NCI-H2227 (cell line): ENCODE measurements at regions not wholly inside any gene's neighbourhood (a gene's known extent, or its start where the extent isn't known, plus 50 kb on each side); places are given as distances from the start of the nearest gene placed in this dataset.
"Not testable (repeated sequence)": the region's sequence is repeated elsewhere in the genome, so short reads cannot be mapped to it uniquely, and the experiment has no call there.

Experiments used
- DNase-seq: peaks from one replicate; lab custom pipeline; 2025; ENCODE audit not compliant: unreplicated experiment; lab: John Stamatoyannopoulos, UW

DNA sequence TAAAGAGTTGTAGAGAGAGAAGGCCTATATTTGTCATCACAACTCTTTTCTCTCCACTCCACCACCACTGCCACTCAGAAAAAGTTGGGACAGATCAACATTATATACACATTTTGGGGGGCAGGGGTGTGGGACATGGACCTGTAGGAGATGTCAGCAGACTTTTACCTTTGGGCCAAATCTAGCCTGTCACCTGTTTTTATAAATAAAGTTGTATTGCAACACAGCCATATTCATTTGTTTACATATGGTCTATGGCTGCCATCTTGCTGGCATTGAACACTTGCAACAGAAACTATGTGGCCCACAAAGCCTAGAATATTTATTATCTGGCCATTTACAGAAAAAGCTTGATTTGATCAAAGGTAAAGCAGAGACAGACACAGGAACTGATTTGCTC lies 250.7 kb downstream of the BTG1 start:
- DNase-seq: no peak

DNA sequence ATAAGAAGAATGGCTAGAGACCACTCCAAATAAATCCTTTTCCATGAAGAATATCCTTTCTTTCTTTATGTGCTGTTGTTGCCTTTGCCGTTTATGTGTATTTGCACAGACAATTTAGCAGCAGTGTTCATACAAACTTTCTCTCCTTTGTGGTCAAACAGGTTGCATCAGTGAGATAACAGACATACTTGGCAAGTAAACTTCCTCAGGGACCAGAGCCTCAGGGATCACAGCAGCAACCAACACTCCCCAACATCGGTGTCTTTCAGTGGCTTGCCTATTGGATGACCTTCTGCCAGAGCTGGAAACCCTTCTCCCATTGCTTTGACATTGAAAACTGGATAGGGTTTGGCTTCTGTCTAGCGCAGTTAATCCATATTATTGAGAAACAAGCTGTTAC lies 252.2 kb downstream of the BTG1 start:
- no peak for DNase-seq

GRCh38 chr12:91892081-91892855 lies 253.4 kb downstream of the BTG1 start:
- no peak for DNase-seq

GRCh38 chr12:91890742-91891141 lies 254.9 kb downstream of the BTG1 start:
- DNase-seq: no peak

DNA sequence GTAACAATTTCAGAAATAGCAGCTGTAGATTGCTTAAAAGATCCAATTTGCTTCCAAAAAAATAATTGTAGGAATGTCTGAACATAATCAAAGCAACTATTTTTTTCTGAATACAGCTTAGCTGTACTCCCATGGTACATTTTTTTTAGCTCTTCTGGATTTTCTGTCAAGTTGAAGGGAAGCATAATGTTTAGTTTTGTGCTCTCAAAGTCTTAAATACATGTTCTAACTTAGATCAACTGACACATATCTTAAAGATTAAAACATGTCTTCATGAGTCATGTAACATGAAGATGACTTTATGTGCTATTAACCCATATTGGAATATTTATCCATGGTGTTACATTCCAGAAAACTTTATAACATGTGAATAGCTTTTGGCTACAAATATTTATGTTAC lies 255.7 kb downstream of the BTG1 start:
- no peak for DNase-seq

DNA sequence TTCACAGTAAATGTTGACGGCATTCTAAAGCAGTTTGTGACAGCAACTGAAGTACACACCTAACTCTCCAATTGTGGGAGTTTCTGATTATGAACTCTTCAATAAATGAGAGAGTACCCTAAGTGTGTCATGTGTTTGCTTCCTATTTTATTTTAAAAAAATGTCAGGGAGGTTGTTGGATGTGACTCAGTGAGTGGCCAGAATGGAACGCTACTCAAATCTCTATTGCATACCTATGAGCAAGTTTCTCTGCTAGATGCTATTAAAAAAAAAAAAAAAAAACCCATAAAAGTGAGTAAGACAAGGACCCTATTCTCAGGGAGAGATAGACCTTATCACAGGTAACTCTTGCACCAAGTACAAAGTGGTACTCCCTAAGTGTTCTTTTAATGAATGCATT lies 256.6 kb downstream of the BTG1 start:
- no peak for DNase-seq

DNA sequence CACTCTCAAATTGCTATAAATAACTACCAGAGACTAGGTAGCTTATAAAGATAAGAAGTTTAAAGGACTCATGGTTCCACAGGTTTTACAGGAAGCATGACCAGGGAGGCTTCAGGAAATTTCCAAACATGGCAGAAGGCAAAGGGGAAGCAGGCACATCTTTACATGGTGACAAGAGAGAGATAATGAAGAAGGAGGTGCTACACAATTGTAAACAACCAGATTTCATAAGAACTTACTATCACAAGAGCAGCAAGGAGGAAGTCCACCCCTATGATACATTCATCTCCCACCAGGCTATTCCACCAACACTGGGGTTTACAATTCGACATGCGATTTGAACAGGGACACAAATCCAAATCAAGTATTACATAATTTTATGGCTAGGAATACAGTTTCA lies 257.7 kb downstream of the BTG1 start:
- no peak for DNase-seq

DNA sequence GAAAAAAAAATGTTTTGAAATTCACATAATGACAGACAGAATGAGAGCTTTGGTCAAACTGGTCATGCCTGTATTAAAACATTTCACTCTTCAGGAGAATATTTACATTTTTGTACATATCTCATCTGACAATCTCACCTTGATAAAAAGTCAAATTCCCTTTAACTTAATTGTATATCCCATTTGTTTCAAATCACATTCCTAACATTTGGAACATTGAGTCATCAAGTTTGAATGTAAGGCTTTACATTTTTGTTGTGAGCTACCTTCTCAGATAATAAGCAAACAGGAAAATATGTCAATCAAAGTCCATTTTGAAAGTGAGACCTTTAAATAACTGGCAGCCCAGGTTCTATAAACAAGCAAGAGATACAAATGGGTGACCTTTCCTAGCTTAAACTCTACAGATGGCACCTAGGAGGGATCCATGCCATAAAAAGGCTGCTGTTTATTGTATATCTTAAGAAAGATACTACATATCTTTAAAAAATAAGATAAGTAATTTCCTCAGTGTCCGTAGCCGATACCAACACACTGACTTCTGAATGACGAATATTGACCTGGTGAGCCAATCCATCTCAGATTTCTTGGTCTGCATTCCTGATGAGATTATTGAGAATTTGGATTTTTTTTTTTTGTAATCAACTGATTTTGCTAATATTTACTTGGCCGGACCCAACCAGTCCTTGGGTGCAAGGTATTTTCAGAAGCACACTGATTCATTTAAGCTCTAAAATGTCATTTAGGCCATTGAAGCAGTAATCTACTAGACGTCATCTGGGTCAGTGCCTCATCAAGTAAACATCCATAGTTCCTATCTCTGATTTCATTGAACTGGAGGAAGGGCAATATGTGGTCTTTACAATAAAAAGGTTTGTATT lies 259.6 kb downstream of the BTG1 start:
- no peak for DNase-seq

GRCh38 chr12:91884230-91884629 lies 261.4 kb downstream of the BTG1 start:
- DNase-seq: no peak

GRCh38 chr12:91883811-91884210 lies 261.8 kb downstream of the BTG1 start:
- no peak for DNase-seq

- DNase-seq: no peak
Measured at GRCh38 chr12:91882910-91883309, 262.7 kb downstream of the BTG1 start.

- no peak for DNase-seq
Measured at GRCh38 chr12:91880528-91880927, 265.1 kb downstream of the BTG1 start.

- DNase-seq: no peak
Measured at GRCh38 chr12:91877456-91878235, 268.0 kb downstream of the BTG1 start.

GRCh38 chr12:91877022-91877421 lies 268.6 kb downstream of the BTG1 start:
- DNase-seq: no peak

- DNase-seq: not testable (repeated sequence)
Measured at GRCh38 chr12:91875671-91876070, 270.0 kb downstream of the BTG1 start.

DNA sequence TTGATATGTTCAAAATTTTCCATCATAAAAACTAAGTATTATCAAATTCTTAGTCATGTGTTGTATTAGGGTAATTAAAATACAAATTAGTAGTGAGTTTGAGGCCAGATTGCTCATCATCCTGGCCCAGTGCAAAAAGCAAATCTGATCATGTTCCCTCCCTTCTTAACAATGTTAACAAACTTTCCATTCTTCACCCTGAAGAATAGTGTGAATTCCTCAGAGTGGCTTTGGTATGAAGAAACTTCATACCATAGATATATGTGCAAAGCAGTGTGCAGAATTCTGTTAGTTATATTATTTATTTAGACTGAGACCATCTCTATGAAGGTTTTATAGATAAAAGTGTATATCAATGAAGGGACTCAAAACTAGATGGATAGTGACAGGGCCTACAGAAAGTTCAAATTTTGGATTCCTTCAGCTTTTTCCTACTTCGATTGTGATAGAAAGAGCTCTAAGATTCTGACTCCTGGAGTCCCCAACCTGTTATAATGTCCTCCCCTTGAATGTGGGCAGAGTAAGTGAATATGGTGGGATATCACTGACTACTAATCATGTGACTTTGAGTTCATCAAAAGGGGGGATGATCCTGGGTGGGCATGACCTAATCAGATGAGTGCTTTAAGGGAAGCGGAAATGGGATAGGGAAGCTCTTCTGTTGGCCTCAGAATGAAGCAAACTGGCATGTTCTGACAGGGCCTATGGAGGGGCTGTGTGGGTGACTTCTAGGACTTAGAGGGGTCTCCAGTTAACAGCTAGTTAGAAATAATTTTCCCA lies 271.4 kb downstream of the BTG1 start:
- no peak for DNase-seq

- DNase-seq: no peak
Measured at GRCh38 chr12:91871751-91872150, 273.9 kb downstream of the BTG1 start.

DNA sequence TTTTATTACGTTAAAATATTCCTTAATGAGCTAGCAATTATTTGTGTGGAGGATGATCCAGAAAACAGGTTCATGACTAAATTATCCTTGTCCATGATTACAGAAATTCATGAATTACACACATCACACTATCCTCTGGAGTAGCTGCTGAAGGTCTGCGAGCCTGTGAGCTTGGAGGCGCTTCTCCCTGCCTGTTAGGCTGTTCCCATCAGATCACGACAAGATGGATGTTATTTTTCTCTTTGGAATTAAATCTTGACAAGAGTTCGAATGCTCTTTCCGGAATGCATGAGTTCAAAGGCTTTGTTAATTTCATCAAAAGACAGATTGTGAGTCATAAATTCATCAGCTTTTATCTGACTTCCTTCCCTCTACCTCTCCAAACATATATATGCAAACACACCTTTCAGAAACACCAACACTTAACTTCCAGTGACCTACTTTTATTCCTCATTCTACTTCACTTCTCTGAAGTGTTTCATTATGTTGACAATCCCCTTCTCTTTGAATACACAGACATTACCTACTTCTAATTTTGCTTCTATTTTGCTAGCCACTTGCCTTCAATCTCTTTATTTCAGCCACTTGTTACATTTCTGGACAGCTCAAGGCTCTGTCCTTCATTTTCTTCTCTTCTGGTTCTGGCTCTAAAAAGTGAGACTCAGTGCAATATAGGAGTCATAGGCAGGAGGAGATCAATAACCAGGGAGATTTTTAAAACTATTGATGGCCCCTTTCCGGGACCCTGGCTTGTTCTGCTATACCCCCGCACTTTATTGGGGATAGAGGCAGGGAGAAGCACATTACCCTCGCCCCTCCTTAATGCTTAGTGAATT lies 274.6 kb downstream of the BTG1 start:
- no peak for DNase-seq

- no peak for DNase-seq
Measured at GRCh38 chr12:91868054-91868453, 277.6 kb downstream of the BTG1 start.

DNA sequence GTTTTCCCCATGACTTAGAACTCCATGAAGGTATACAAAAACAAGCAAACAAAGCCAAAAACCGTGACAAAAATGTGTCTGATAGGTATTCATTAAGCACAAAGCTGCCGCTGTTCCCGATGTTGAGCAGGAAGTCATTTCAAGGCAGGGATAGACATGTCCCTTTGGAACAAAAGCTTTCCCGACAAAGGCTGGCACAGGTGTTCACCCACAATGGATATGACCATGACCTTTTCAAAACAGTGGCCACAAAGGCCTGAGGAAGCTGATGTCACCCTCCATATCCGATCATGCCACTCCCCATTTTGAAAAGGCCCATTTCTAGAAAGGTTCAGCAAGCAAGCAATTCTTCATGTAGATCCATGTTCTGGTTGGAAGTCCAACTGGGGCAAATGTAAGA lies 279.1 kb downstream of the BTG1 start:
- DNase-seq: no peak
